ENCODE measurements at regions not wholly inside any gene's neighbourhood (a gene's known extent, or its start where the extent isn't known, plus 50 kb on each side); places are given as distances from the start of the nearest gene placed in this dataset.

DNA sequence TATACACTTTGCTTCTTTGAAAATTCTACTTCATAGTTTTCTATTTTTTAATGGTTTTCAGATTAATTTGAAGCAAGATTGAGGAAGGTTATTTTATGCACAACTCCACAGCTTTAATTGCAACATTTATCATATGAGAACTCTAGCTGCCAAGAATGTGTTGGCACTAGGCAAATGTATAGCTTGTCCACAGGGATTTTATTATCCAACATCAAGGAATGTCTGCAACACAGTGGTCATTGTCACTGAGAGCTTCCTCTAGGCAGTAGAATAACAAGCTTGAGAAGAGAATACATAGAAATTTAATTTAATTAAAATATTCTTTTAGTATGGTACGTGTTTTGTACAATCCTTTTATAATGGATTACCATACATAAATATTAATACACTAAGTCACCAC is 1600.8 kb downstream of the ARAP2 start:
- no peak overlapping the region for H3K4me3 ChIP-seq
- CTCF ChIA-PET = no interaction called here
- no peak for TF ChIP-seq RFX5 (IDR thresholded peaks at IDR 0.05)
- no peak for TF ChIP-seq ZC3H11A (IDR thresholded peaks at IDR 0.05)
- no peaks in the 10 kb centered on the region for H3K4me1 ChIP-seq
- DNase-seq (ENCODE audit: low read depth in 1 of 2, low spot score in 1 of 2) = no peak
- POLR2A ChIA-PET = no interaction called here
- WGBS (ENCODE audit: missing lambda C conversion rate) = 28% methylated on average over 1 of the region's 1 CpG
- no peaks in the 10 kb centered on the region for H3K9me3 ChIP-seq
- no peak overlapping the region for H3K27ac ChIP-seq
- no peak overlapping the region for H3K4me2 ChIP-seq
- FAIRE-seq = no peak
- ATAC-seq = no peak

DNA sequence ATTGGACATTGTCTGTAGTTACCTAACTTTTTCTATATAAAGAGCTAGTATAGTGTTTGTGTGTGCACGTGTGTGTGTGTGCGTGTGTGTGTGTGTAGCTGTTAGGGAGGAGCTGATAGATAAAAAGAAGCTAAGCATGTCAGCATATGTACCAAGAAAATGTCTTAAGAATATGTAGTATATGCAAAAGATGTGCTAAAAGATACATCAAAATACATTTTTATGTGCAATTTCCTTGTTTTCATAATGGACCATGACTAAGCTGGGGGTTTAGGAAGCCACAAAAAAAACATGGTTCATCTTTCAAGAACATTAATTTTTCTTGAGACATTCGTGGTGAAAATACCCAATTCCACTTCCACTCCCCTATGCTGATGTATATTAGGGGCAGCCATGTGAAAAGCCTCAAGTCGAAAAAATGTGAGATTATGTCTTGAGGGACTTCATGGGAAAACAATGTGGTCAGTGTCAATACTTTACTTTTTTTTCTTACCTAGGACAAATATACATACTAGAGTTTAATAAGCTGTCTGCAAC is 1599.7 kb downstream of the ARAP2 start:
- Histone ChIP-seq H3K4me2 (no peak overlapping the region), H3K27ac (no peak overlapping the region), H3K4me1 (no peaks in the 10 kb centered on the region), H3K4me3 (no peak overlapping the region), H3K9me3 (no peaks in the 10 kb centered on the region)
- ATAC-seq (no peak), DNase-seq (ENCODE audit: low read depth in 1 of 2, low spot score in 1 of 2) (no peak), FAIRE-seq (no peak)
- 37% methylated on average over 4 of the region's 4 CpGs for WGBS (ENCODE audit: missing lambda C conversion rate)
- TF ChIP-seq, protein P1, sequence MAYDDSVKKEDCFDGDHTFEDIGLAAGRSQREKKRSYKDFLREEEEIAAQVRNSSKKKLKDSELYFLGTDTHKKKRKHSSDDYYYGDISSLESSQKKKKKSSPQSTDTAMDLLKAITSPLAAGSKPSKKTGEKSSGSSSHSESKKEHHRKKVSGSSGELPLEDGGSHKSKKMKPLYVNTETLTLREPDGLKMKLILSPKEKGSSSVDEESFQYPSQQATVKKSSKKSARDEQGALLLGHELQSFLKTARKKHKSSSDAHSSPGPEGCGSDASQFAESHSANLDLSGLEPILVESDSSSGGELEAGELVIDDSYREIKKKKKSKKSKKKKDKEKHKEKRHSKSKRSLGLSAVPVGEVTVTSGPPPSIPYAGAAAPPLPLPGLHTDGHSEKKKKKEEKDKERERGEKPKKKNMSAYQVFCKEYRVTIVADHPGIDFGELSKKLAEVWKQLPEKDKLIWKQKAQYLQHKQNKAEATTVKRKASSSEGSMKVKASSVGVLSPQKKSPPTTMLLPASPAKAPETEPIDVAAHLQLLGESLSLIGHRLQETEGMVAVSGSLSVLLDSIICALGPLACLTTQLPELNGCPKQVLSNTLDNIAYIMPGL (CRISPR knock-in tag; IDR thresholded peaks at IDR 0.05; ENCODE audit: borderline replicate concordance) = no peak
- TF ChIP-seq KDM5A (IDR thresholded peaks at IDR 0.05) = no peak
- TF ChIP-seq HDAC2 (IDR thresholded peaks at IDR 0.05) = no peak
- TF ChIP-seq, protein P2, sequence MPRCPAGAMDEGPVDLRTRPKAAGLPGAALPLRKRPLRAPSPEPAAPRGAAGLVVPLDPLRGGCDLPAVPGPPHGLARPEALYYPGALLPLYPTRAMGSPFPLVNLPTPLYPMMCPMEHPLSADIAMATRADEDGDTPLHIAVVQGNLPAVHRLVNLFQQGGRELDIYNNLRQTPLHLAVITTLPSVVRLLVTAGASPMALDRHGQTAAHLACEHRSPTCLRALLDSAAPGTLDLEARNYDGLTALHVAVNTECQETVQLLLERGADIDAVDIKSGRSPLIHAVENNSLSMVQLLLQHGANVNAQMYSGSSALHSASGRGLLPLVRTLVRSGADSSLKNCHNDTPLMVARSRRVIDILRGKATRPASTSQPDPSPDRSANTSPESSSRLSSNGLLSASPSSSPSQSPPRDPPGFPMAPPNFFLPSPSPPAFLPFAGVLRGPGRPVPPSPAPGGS (IDR thresholded peaks at IDR 0.05) = no peak
- no peak for TF ChIP-seq RAD21 (conservative IDR thresholded peaks at IDR 0.05 in 1 of 2, IDR thresholded peaks at IDR 0.05 in 1 of 2)
- no peak for TF ChIP-seq ZSCAN20 (CRISPR knock-in tag; IDR thresholded peaks at IDR 0.05)
- no peak for TF ChIP-seq ZC3H11A (IDR thresholded peaks at IDR 0.05)
- TF ChIP-seq SMC3 (IDR thresholded peaks at IDR 0.05) = no peak
- no peak for TF ChIP-seq BHLHE40 (IDR thresholded peaks at IDR 0.05; ENCODE audit: low read depth, low read length)
- TF ChIP-seq ZNF302 (CRISPR knock-in tag; IDR thresholded peaks at IDR 0.05) = no peak
- TF ChIP-seq, protein P3, sequence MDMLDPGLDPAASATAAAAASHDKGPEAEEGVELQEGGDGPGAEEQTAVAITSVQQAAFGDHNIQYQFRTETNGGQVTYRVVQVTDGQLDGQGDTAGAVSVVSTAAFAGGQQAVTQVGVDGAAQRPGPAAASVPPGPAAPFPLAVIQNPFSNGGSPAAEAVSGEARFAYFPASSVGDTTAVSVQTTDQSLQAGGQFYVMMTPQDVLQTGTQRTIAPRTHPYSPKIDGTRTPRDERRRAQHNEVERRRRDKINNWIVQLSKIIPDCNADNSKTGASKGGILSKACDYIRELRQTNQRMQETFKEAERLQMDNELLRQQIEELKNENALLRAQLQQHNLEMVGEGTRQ (IDR thresholded peaks at IDR 0.05) = no peak
- CTCF ChIA-PET = interaction anchor here (0.6 kb wide), 1 partner anchor 72 kb away, joined by 3 read pairs; no protein-coding TSS in a partner anchor
- POLR2A ChIA-PET = no interaction called here

DNA sequence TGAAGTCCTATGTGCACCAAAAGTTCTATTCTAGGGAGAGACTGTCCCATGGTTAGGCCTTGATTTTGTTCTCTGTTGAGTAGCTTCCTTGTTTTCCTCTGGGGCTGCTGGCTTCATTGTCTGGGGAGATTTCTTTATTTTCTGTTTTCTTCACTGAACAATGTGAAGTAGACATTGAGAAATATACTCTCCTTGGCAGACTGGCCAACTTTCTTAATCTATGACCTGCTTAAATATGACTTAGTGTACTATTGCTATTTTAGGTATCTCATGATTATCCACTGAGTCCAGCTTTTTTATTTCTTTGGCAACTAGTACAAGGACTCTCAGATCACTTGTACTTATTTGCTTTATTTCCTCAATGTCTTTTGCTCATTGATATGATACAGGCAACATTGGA is 1594.6 kb downstream of the ARAP2 start:
- FAIRE-seq (no peak), ATAC-seq (no peak), DNase-seq (ENCODE audit: low read depth in 1 of 2, low spot score in 1 of 2) (no peak)
- POLR2A ChIA-PET = no interaction called here
- TF ChIP-seq RNF2 (IDR thresholded peaks at IDR 0.05; ENCODE audit: borderline replicate concordance, low read depth) = no peak
- TF ChIP-seq, protein P4, sequence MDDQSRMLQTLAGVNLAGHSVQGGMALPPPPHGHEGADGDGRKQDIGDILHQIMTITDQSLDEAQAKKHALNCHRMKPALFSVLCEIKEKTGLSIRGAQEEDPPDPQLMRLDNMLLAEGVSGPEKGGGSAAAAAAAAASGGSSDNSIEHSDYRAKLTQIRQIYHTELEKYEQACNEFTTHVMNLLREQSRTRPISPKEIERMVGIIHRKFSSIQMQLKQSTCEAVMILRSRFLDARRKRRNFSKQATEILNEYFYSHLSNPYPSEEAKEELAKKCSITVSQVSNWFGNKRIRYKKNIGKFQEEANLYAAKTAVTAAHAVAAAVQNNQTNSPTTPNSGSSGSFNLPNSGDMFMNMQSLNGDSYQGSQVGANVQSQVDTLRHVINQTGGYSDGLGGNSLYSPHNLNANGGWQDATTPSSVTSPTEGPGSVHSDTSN (IDR thresholded peaks at IDR 0.05) = no peak
- no peak for TF ChIP-seq ZSCAN20 (CRISPR knock-in tag; IDR thresholded peaks at IDR 0.05)
- Histone ChIP-seq H3K4me2 (no peak overlapping the region), H3K4me3 (no peak overlapping the region), H3K9me3 (no peaks in the 10 kb centered on the region), H3K27ac (no peak overlapping the region), H3K4me1 (no peaks in the 10 kb centered on the region)
- CTCF ChIA-PET = no interaction called here

DNA sequence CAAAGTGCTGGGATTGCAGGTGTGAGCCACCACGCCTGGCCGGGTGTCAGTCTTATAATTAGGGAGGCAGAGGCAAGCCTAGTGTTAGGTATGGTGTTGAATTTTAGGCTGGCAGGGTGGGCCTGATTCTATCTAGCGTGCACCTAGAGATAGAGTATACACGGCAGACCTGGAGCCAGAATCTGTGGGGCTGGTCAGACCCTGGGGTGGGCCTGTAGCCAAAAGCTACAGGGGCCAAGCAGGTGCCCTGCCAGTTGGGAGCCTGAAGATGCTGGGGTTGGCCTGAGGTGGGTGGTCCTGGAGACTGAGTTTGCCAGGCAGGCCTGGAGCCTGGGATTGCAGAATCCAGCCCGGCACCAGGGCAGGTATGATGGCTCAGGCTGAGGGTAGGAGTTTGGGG is 1580.3 kb downstream of the ARAP2 start:
- Histone ChIP-seq H3K27ac (no peak overlapping the region), H3K9me3 (no peaks in the 10 kb centered on the region), H3K4me2 (no peak overlapping the region), H3K4me3 (no peak overlapping the region), H3K4me1 (no peaks in the 10 kb centered on the region)
- CTCF ChIA-PET = no interaction called here
- no peak for DNase-seq (ENCODE audit: low read depth in 1 of 2, low spot score in 1 of 2)
- FAIRE-seq = no peak
- POLR2A ChIA-PET = no interaction called here
- 58% methylated on average over 4 of the region's 5 CpGs for WGBS (ENCODE audit: missing lambda C conversion rate)
- ATAC-seq = no peak
- no peak for TF ChIP-seq KDM5A (IDR thresholded peaks at IDR 0.05)
- TF ChIP-seq POLR2AphosphoS2 (conservative IDR thresholded peaks at IDR 0.05; ENCODE audit: low read length) = no peak
